Astrocyte (in vitro differentiated cells and primary cell): ENCODE measurements at regions not wholly inside any gene's neighbourhood (a gene's known extent, or its start where the extent isn't known, plus 50 kb on each side); places are given as distances from the start of the nearest gene placed in this dataset.

Experiments used
- EZH2 ChIP-seq: IDR thresholded peaks from 2 replicates; pipeline ENCODE4 v1.6.1; 2012; ENCODE audit warnings: mild to moderate bottlenecking, low read length, inconsistent platforms; ENCODE audit not compliant: insufficient read depth
- TF ChIP-seq, protein P1 (sequence below): IDR thresholded peaks from 2 replicates; pipeline ENCODE4 v1.5.1; 2011; ENCODE audit warnings: low read depth, mild to moderate bottlenecking, inconsistent platforms, low read length, moderate library complexity; ENCODE audit not compliant: insufficient read depth

GRCh38 chr3:55320928-55321327 lies 166.2 kb downstream of the WNT5A start:
- TF ChIP-seq, protein P1, sequence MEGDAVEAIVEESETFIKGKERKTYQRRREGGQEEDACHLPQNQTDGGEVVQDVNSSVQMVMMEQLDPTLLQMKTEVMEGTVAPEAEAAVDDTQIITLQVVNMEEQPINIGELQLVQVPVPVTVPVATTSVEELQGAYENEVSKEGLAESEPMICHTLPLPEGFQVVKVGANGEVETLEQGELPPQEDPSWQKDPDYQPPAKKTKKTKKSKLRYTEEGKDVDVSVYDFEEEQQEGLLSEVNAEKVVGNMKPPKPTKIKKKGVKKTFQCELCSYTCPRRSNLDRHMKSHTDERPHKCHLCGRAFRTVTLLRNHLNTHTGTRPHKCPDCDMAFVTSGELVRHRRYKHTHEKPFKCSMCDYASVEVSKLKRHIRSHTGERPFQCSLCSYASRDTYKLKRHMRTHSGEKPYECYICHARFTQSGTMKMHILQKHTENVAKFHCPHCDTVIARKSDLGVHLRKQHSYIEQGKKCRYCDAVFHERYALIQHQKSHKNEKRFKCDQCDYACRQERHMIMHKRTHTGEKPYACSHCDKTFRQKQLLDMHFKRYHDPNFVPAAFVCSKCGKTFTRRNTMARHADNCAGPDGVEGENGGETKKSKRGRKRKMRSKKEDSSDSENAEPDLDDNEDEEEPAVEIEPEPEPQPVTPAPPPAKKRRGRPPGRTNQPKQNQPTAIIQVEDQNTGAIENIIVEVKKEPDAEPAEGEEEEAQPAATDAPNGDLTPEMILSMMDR: no peak
- no peak for TF ChIP-seq EZH2
